ENCODE measurements at regions not wholly inside any gene's neighbourhood (a gene's known extent, or its start where the extent isn't known, plus 50 kb on each side); places are given as distances from the start of the nearest gene placed in this dataset.
"Not testable (repeated sequence)": the region's sequence is repeated elsewhere in the genome, so short reads cannot be mapped to it uniquely, and the experiment has no call there.

GRCh38 chr3:30328935-30329334 lies 277.5 kb upstream of the TGFBR2 start:
- H3K27me3 Mint-ChIP-seq (ENCODE audit: low read depth); H3K36me3 Mint-ChIP-seq (ENCODE audit: insufficient read depth); DNase-seq; H3K4me3 Mint-ChIP-seq; ATAC-seq; H3K9me3 Mint-ChIP-seq: not testable (repeated sequence)
- H3K4me1 Mint-ChIP-seq (ENCODE audit: low read depth): peaks cover 23% of the 10 kb centered on the region

DNA sequence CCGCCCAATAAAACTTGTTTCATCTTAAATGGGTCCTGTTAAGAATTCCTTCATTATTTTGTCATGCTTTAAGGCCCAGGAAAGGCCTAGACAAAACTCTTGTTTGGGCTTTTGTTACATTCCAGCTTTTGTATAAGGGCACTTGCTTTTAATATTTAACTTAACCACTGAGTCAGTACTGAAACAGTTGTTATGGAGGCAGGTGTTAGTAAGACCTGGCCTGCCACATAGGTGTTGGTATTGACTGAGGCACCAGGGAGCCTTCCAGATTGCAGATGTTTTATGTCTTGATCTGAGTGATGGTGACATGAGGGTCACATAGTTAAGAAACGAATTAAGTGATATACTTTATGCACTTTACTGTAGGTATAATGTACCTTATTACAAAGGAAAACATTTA lies 274.9 kb upstream of the TGFBR2 start:
- Mint-ChIP-seq H3K27me3 (ENCODE audit: low read depth) (no peaks in the 10 kb centered on the region), H3K9me3 (no peaks in the 10 kb centered on the region), H3K4me1 (ENCODE audit: low read depth) (peaks cover 23% of the 10 kb centered on the region), H3K4me3 (no peak overlapping the region), H3K36me3 (ENCODE audit: insufficient read depth) (no peaks in the 10 kb centered on the region)
- ATAC-seq (no peak), DNase-seq (no peak)

GRCh38 chr3:30332196-30333021 lies 274.0 kb upstream of the TGFBR2 start:
- DNase-seq (no peak), ATAC-seq (peak; percentile 34 to 41)
- H3K9me3 Mint-ChIP-seq: no peaks in the 10 kb centered on the region
- peak overlapping the region; percentile 60 for H3K4me3 Mint-ChIP-seq
- H3K36me3 Mint-ChIP-seq (ENCODE audit: insufficient read depth): no peaks in the 10 kb centered on the region
- H3K27me3 Mint-ChIP-seq (ENCODE audit: low read depth): no peaks in the 10 kb centered on the region
- H3K4me1 Mint-ChIP-seq (ENCODE audit: low read depth): peaks cover 23% of the 10 kb centered on the region

- Mint-ChIP-seq H3K27me3 (ENCODE audit: low read depth) (no peaks in the 10 kb centered on the region), H3K36me3 (ENCODE audit: insufficient read depth) (no peaks in the 10 kb centered on the region), H3K4me1 (ENCODE audit: low read depth) (peaks cover 23% of the 10 kb centered on the region), H3K9me3 (no peaks in the 10 kb centered on the region), H3K4me3 (no peak overlapping the region)
- ATAC-seq (no peak), DNase-seq (no peak)
Measured at GRCh38 chr3:30333143-30333542, 273.3 kb upstream of the TGFBR2 start.

DNA sequence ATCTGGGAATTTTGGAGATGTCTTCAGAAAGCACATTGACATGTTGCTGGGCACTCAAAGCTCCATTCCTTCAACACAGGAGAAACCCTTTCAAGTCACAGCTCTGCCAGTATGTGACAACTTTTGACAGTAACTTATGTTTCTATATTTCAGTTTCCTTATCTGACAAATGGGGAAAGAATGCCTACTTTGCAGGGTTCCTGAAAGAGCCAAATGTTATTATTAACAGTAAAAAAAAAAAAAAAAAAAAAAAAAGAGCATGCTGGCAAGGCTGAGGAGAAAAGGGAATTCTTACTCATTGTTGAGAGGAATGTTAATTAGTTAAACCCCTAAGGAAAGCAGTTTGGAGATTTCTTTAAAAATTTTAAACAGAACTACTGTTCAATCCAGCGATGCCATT lies 272.5 kb upstream of the TGFBR2 start:
- no peaks in the 10 kb centered on the region for H3K36me3 Mint-ChIP-seq (ENCODE audit: insufficient read depth)
- peaks cover 22% of the 10 kb centered on the region for H3K4me1 Mint-ChIP-seq (ENCODE audit: low read depth)
- no peaks in the 10 kb centered on the region for H3K27me3 Mint-ChIP-seq (ENCODE audit: low read depth)
- no peaks in the 10 kb centered on the region for H3K9me3 Mint-ChIP-seq
- H3K4me3 Mint-ChIP-seq: no peak overlapping the region
- ATAC-seq (no peak), DNase-seq (no peak)

DNA sequence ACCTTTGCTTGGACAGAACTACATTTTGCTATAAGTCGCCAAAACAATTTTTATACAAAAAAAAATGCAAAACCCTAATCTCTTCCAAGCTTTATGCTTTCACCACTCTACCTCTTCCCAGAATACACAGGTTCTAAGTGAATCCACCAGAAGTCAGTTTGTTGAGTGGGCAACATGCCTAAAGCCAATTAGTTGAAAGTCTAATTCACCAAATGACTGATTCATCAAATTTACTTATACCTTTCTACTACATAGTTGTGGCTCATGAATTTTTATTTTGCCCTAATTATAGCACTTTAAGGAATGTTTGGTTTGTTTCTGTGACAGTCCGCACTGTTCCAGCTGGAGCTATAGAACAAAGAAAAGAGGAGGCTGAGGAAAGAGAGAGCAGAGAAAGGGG lies 265.9 kb upstream of the TGFBR2 start:
- DNase-seq: no peak
- Mint-ChIP-seq H3K9me3 (peaks cover 3% of the 10 kb centered on the region), H3K4me3 (no peak overlapping the region), H3K36me3 (ENCODE audit: insufficient read depth) (no peaks in the 10 kb centered on the region), H3K27me3 (ENCODE audit: low read depth) (no peaks in the 10 kb centered on the region), H3K4me1 (ENCODE audit: low read depth) (peaks cover 22% of the 10 kb centered on the region)
- no peak for ATAC-seq

DNA sequence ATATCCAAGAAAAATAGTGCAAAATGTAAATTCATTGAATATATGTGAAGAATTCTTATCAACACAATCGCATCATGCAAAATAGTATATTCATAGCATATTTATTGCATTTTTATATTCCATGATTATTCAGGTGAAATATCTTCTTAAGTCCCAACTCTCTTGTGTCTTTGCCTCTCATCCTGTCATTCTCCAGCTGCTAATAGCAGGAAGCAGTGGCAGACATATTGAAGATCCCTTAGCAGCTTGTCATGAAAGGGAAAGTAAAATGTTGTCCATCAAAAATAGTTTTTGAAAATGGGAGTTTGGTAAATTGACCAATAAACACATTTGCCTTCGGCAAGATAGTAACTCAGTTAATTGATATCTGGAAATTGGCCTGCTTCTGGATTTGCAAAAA lies 265.3 kb upstream of the TGFBR2 start:
- Mint-ChIP-seq H3K27me3 (ENCODE audit: low read depth) (no peaks in the 10 kb centered on the region), H3K36me3 (ENCODE audit: insufficient read depth) (no peaks in the 10 kb centered on the region), H3K4me1 (ENCODE audit: low read depth) (peaks cover 28% of the 10 kb centered on the region), H3K4me3 (no peak overlapping the region), H3K9me3 (peaks cover 3% of the 10 kb centered on the region)
- DNase-seq (no peak), ATAC-seq (no peak)

DNA sequence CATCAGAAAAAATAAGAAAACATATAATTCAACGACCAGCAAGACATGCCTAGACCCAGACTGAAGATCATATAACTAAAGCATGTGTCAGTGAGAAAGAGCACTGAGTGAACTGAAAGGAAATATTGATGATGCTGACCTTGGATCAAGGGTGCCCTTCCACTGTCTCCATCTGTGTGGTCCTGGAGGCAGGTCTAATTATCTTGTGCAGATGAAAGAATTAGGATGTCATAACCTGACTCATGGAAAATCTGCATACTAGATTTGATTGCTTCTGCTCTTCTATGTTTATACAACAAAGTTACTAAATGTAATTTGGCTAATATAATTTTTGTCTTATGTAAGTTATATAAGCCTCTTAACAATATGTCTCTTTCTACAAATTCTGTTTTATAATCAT lies 264.6 kb upstream of the TGFBR2 start:
- DNase-seq: no peak
- no peak overlapping the region for H3K4me3 Mint-ChIP-seq
- peaks cover 3% of the 10 kb centered on the region for H3K9me3 Mint-ChIP-seq
- peaks cover 34% of the 10 kb centered on the region for H3K4me1 Mint-ChIP-seq (ENCODE audit: low read depth)
- ATAC-seq: peak in 1 of 2 donors; percentile 33
- H3K36me3 Mint-ChIP-seq (ENCODE audit: insufficient read depth): no peaks in the 10 kb centered on the region
- H3K27me3 Mint-ChIP-seq (ENCODE audit: low read depth): no peaks in the 10 kb centered on the region

- Mint-ChIP-seq H3K36me3 (ENCODE audit: insufficient read depth) (no peaks in the 10 kb centered on the region), H3K9me3 (peaks cover 3% of the 10 kb centered on the region), H3K4me1 (ENCODE audit: low read depth) (peaks cover 41% of the 10 kb centered on the region), H3K27me3 (ENCODE audit: low read depth) (no peaks in the 10 kb centered on the region), H3K4me3 (no peak overlapping the region)
- DNase-seq: no peak
- peak; percentile 84 to 88 for ATAC-seq
Measured at GRCh38 chr3:30342318-30343060, 263.9 kb upstream of the TGFBR2 start.

- H3K4me3 Mint-ChIP-seq: no peak overlapping the region
- H3K4me1 Mint-ChIP-seq (ENCODE audit: low read depth): peaks cover 48% of the 10 kb centered on the region
- ATAC-seq (no peak), DNase-seq (no peak)
- H3K9me3 Mint-ChIP-seq: peaks cover 3% of the 10 kb centered on the region
- H3K36me3 Mint-ChIP-seq (ENCODE audit: insufficient read depth): no peaks in the 10 kb centered on the region
- no peaks in the 10 kb centered on the region for H3K27me3 Mint-ChIP-seq (ENCODE audit: low read depth)
Measured at GRCh38 chr3:30343067-30343831, 263.2 kb upstream of the TGFBR2 start.

DNA sequence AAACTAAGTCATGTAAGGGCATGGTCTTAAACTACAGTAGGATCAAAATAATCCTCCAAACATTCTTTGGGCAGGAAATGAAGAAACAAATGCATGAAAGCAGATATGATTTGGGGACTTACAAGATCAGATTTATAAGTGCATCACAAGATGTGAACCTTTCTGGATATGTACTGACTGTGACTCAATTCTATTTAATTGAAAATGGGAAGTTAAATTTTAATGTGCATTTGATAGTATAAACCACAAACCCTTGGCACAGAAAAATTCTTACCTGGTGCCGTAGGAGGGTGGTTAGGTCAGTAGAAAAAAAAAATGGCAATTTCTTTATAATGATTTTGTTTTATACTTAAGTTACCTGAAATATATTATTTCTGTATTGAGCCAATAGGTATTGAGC lies 262.5 kb upstream of the TGFBR2 start:
- H3K9me3 Mint-ChIP-seq: peaks cover 3% of the 10 kb centered on the region
- no peak overlapping the region for H3K4me3 Mint-ChIP-seq
- H3K4me1 Mint-ChIP-seq (ENCODE audit: low read depth): peaks cover 54% of the 10 kb centered on the region
- no peaks in the 10 kb centered on the region for H3K36me3 Mint-ChIP-seq (ENCODE audit: insufficient read depth)
- no peaks in the 10 kb centered on the region for H3K27me3 Mint-ChIP-seq (ENCODE audit: low read depth)
- no peak for ATAC-seq
- no peak for DNase-seq

- H3K27me3 Mint-ChIP-seq (ENCODE audit: low read depth): no peaks in the 10 kb centered on the region
- no peak overlapping the region for H3K4me3 Mint-ChIP-seq
- H3K9me3 Mint-ChIP-seq: peaks cover 3% of the 10 kb centered on the region
- peaks cover 58% of the 10 kb centered on the region for H3K4me1 Mint-ChIP-seq (ENCODE audit: low read depth)
- no peak for ATAC-seq
- DNase-seq: no peak
- no peaks in the 10 kb centered on the region for H3K36me3 Mint-ChIP-seq (ENCODE audit: insufficient read depth)
Measured at GRCh38 chr3:30344288-30344687, 262.1 kb upstream of the TGFBR2 start.

DNA sequence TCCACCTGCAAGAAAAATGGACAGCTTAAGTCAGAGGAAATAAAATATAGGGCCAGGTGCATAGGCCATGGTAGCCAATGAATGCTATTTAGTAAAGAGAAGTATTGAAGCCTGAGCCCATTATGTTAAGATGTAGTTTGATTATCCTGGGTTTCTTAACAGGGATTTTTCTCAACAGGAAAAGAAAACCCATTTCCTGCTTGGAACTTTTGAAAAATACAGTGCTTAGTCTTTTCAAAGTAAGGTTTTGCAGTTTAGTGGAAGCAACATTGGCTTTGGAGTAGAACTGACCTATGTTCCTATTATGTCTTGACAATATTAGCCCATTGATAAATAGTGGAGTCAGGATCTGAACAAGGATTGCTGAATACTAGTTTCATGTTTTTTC lies 259.5 kb upstream of the TGFBR2 start:
- peaks cover 71% of the 10 kb centered on the region for H3K4me1 Mint-ChIP-seq (ENCODE audit: low read depth)
- H3K27me3 Mint-ChIP-seq (ENCODE audit: low read depth): peaks cover 2% of the 10 kb centered on the region
- no peak for DNase-seq
- peaks cover 3% of the 10 kb centered on the region for H3K9me3 Mint-ChIP-seq
- no peaks in the 10 kb centered on the region for H3K36me3 Mint-ChIP-seq (ENCODE audit: insufficient read depth)
- H3K4me3 Mint-ChIP-seq: no peak overlapping the region
- ATAC-seq: no peak

DNA sequence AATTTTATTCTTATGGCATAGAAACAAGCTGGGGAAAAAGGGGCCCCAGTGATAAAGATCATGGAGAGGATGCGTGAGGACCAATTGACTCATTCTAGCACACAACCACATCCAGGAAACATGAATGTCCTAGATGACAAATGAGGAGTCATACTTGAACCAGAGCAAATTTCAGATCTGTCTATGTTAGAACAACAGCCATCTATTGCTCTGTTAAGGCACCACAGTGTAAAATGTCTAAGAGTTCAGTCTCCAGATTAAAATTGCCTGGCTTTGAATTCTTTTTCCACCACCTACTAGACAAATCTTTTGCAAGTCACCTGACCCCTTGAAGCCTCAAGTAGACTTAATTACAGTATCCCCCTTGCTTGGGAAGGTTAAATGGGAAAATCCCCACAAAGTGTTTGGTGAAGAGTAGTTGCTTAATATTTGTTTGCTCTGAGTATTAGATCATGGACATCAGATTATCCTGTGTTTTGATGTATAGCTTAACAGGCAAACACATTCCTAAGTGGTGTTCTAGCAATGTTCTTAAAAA lies 258.7 kb upstream of the TGFBR2 start:
- DNase-seq (peak; percentile 14), ATAC-seq (peak; percentile 99)
- H3K27me3 Mint-ChIP-seq (ENCODE audit: low read depth): peaks cover 2% of the 10 kb centered on the region
- peaks cover 73% of the 10 kb centered on the region for H3K4me1 Mint-ChIP-seq (ENCODE audit: low read depth)
- H3K4me3 Mint-ChIP-seq: peak overlapping the region; percentile 45
- H3K9me3 Mint-ChIP-seq: no peaks in the 10 kb centered on the region
- no peaks in the 10 kb centered on the region for H3K36me3 Mint-ChIP-seq (ENCODE audit: insufficient read depth)

All from activated T-cell treated with anti-CD3 and anti-CD28 coated beads, Interleukin-2, amount 50 U/mL, for 4 hours (primary cell).